ENCODE measurements at regions not wholly inside any gene's neighbourhood (a gene's known extent, or its start where the extent isn't known, plus 50 kb on each side); places are given as distances from the start of the nearest gene placed in this dataset.

DNA sequence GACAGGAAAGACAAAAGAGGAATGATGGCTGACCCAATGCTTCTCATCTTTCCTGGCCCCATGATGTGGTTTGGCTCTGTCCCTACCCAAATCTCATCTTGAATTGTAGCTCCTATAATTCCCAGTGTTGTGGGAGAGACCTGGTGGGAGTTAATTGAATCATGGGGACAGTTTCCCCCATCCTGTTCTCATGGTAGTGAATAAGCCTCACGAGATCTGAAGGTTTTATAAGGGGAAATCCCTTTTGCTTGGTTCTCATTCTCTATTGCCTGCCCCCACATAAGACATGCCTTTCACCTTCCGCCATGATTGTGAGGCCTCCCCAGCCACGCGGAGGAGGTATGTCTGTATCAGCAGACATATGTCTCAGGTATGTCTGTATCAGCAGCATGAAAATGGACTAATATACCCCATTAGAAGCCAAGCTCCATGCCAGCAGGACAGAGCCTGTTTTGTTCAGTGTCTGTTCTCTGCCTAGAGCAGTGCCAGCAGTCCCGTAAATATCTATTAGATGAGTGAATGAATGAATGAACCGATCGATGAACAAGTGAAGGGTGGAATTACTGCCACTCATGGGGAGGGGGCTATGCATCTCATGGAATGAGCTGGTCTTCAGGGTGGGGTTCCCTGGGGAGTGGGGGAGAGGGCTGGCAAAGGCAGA, 304.4 kb downstream of the SOX9 start:
- DNase-seq: no peak

DNA sequence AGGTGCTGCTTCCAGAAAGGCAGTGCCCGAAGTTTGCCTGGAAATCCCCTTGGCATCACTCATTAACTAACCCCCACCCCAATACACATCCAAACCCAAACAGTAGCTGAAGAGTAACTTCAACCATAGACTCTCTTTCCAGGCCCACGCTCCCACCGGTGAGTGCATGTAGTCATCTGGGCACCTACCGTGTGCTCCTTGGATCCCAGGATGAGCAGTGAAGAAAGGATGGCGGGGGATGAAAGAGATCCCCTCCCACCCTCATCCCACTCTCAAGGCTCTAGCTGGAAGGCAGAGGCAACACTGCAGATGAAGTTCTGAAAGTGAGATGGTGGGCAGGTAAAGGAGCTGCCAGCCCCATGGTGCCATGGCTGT, 305.0 kb downstream of the SOX9 start:
- DNase-seq: no peak

DNA sequence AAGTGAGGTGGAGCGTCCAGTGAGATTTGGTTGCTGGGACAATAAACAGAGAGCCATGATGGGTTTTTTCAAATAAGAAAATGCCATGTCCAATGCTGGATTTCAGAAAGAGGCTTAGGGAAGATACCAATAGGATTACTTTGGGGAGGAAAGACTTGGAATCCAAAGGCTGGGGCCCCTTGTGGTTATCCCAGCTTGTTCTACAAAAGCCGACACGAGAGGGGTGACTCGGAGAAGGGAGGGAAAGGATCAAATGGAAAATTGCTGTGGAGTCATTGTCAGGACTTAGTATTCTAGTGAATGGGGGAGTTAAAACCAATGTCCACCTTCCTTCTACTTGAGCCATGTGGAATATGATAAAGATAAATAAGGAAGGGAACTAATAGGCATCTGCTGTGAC, 305.5 kb downstream of the SOX9 start:
- DNase-seq: no peak

DNA sequence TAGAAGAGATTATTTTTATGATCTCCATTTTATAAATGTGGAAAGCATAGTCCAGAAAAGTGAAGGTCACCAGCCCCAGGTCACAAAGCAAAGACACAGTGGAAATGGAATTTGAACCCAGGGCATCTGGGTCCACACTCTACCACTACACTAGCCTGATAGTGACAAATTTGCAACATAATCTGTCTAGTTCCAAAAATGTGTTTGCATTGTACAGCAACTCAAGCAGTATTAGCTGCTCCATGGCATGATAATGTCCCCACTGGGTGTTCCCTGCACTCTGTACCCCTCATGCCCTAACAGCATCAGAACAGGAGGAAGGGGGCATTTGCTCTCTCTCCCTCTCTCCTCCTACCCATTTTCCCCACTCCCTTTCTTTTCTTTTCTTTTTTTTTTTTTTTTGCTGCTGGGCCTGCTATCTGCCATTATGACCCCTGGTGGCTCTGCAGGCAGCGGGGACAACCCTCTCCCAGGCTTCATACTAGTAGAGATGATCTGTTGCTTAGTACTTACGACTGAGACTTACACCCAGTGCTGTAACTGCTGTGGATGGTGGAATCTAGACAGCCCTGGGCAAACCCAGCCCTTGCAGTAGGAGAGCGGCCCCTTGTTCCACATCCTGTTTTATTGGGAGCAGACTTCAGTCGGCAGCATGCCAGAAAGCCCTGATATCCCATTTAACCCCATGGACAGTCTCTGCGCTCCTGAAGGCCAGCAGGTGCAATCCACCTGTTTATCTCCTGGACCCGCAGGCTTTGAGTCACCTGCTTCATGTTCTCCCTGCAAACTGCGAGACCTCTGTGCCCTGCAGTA, 306.3 kb downstream of the SOX9 start:
- no peak for DNase-seq

DNA sequence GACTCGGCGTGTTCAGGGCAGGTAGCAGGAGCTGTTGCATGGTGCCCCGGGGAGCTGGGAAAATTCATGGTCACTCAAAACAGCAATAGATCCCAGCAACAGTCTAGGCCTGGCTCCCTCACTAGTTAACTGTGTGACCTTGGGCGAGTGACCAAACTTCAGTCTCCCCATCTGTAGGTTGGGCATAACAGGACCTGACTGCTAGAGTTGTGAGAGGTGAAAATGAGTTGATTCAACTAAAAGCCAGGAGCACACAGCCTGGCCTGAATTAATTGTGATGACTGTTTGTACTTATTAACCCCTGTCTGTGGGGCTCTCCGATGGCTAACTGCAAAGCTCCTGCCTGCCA, 306.9 kb downstream of the SOX9 start:
- DNase-seq: no peak

DNA sequence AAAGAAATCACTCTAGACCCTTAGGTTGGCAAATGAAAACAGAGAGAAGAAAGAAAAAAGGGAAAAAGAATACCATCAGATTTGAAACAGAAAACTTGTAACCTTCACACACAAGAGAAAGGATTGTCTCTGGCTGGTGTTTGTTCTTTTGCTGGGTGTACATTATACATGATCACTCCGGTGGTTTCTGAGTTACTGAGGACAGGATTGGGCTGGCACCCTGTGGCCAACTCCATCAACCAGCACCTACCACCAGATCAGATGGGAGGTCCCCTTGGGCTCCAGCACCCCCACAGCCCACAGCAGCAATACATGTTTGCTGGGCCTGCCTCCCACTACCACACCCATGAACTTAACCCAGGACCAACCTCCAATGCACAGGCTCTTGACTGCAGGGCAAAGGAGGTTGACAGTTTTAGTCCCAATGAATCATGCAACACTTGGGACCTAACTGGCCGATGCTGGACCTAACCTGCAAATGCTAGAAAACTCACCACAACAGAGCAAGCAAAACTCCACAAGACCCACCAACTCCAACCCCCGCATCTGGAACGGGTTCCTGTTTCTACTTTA, 308.3 kb downstream of the SOX9 start:
- DNase-seq: no peak

DNA sequence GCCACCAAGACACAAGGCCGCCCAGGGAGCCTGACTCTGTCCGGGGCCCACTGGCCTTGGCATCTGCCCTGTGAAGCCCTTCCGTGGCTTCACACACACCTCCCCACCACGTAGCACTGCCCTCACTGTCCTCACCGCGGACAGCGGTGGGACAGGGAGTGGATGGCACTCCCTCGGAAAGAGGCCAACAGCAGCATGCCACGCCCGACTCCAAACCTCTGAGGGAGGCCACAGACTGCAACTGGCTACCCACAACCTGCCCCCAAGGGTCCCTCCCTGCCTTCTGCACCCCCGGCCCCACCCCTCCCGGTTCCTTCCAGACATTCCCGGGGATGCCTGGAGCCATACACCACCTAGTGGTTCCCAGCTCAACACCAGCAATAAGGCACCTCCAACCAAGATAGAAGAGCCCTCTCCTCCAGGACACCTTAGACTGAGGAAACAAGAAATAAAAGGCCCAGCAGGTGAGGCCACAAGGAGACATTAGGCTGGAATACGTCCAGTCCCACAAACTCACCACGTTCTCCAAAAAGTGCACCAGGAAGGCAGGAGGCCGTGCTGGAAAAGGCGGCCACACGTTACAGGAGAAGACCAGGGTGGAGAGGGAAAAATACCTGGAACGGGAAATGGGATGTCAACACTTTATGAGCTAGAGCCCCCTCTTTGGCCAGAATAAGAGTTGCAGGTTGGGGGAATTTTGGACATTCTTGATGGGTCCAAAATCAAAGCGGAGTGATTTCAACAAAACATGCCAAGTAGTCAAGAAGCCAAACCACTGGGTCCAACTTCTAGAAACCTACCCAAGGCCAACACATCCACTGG, 310.0 kb downstream of the SOX9 start:
- DNase-seq: no peak

DNA sequence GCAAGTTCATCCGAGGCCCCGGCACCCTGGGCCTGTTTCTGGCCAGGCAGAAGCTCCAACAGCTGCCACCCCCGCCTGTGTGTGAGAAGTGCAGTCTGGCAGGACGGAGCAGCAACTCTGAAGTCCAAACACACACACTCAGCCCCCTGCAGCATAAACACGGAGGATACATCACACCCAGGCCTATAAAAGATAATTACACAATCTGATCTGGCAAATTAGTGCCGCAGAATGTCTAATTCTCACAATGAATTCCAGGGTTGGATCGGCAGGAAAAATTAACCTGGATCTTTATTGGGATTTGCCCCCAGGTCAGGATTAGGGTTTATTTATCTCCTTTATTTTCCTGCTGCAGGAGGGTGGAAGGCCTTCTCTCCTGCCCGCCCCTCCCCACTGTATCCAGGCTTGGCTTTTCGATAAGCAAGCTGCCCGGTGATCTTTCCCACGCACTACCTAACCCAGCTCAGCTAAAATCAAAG, 311.4 kb downstream of the SOX9 start:
- no peak for DNase-seq

DNA sequence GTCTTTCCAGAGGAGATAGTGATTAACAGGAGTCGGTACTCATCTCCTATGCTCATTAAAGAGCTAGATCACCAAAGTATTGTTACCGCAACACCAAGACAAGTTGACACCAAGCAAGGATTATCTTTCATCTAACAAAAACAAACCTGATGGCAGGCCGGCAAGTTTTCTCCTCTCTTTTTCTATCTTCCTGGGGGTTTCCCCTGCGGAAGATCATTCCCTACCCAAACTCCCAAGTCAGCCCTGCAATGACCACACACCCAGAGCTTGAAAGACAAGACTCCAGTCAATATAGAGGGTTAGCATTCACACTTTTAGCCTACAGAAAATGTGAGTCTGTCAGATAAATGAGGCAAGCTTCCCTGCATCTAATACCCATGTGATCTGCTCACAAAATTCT, 312.1 kb downstream of the SOX9 start:
- DNase-seq: no peak

DNA sequence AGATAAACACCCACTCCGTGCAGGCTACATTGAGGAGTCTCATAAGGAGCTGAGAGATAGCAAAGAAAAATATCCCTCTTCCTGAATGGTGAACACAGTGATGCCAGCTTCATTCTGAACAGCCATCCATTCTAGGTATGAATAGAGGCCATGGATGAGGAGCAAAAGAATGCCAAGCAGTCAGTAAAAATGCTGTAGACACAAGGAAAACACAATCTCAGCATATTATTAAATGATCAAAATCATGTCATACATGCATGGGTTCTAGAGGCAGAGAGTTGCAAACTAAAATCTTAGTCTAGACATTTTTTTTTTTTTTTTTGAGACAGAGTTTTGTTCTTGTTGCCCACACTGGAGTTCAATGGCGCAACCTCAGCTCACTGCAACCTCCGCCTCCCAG, 313.0 kb downstream of the SOX9 start:
- DNase-seq: no peak

DNA sequence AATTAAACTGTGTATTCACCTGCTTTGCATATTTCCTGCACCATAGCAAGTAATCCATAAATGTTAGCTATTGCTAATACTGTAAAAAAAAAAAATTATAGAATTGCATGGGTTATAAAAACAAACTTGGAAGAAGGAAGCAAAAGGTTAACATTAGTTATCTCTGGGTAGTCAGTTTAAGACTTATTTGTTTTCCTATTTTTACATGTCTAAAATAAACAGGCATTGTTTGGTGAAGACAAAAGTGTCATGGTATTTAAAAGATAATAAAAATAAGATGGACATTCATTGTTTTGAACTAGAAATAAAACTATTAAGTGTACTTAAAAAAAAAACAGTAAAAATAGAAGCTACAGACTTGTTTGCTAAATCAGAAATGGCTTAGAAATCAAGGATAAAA, 313.8 kb downstream of the SOX9 start:
- no peak for DNase-seq

DNA sequence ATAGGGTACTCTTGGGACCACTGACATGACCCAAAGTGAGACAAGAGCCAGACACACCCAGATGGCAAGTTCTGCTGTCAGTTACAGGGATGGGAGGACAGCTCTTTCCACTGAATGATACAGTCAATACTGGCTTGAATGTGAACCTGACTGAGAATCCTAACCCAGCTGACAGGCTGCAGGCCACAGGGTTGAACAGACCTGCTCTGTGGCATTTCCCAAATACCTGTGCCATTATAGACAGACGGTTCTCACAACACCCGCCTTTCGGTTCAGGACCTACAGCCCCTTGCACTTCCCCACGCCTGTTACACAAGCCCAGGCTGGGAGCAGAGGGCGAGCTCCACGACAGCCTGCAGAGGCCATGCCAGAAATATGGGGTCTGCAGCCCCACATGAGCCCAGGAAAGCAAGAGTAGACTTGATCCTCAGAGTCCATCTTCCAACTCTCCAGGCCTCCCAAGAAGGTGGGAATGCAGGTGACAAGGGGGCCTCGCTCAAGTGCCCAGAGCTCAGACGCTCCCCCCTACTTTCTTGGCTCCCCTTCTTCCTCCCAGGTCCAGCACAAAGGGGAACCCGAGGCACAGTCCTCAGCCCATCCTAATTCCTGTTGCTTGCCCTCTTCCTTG, 314.3 kb downstream of the SOX9 start:
- DNase-seq: no peak

DNA sequence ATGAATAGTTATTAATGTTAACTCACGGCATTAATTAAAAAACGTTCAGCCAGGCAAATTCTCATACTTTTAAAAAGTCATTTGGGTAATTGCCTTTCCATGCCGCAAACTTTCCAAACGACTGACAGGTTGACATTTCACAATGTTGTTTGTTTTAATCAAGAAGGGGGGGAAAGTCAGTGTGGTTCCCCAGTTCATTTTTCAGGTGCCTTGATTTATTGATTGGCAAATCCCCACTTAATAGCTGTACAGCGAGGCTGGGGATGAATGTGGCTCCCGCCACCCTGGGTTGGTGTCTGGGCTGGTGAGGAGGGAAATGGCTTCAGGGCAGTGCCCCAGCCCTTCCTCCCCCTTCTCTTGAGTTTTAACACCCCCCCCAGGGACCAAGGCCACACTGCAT, 318.0 kb downstream of the SOX9 start:
- DNase-seq: no peak

DNA sequence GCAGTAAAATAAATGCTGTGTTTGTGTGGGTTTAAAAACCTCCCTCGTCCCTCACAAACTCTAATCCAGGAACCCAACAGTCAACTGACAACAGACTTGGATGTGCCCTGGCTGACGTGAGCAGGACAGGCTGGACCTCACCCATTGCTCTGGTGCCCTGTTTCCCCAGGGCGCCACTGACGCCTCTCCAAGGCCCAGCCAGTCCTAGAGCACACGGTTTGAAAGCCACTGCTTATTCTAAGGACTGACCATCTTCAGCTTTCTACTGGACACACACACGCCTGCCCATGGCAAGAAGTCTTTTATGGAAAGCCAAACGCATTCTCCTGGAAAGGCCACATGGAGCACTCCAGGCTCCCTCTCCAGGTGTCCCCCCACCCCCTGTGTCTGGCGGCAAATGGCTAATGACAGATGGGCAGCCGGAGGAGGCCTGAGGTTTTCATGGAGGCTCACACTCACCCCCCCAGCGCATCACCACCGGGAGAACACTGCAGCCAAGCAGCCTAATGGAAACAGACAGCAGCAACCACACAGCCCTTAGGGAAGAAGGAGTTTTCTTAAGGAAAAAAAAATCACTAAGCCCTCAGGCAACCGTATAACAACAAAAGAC, 319.2 kb downstream of the SOX9 start:
- no peak for DNase-seq

DNA sequence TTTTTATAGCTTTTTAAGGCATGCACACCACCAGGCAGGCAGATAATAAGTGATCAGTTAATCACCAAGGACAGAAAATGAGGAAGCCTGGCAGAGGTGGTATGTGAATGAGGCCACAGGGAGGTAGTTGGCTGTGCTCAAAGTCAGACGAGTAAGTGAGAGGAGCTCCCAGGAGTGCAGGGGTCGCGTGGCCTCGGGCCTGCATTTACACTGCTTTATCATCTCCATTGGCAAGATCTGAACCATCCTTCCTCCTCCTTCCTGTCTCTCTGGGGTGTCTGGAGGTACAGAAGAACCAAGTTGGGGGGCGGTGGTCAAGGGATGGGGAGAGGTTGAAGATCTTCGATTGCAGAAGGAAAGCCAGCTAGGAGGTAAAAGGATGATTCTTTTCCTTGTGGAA, 320.1 kb downstream of the SOX9 start:
- DNase-seq: no peak

DNA sequence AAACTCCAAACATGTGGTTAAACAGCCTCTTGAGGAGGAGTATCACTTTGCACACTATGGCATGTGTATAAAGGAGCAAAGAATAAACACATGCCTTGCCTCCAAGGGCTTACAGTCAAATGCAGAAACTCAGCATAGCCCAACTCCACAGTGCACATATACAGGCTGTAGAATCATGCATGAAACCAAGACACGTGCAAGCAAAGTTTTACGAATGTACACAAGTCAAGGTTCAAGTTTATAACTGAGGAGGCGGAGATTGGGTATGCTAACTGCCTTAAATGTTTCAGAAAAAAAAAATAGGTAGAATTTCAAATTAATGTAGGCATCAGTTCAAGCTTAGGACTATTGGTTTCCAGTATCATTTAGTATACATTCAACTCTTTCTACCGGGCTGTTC, 321.1 kb downstream of the SOX9 start:
- no peak for DNase-seq

DNA sequence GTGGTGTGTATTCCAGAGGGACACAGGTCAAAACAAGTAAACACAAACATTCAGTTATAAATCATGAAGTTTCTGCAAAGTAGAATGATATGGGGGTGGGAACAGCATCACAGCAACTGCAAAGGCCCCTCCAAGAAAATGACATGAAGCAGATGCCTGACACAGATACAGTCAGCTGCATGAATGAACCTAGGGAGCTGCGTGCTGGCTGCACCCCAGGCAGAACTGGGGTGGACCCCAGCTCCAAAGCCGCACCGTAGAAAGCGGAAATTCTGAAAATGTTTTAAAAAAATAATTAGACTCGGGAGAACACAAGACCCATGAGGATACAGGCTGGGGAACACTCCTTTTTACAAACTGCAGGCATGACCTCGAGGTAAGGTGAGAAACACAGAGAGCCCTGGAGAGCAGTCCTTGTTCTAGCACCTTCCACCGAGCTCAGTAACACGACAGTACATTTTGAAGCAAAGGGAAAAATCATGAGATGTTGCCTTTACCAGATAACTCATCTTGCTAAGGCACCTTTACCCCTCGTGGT, 323.8 kb downstream of the SOX9 start:
- no peak for DNase-seq

DNA sequence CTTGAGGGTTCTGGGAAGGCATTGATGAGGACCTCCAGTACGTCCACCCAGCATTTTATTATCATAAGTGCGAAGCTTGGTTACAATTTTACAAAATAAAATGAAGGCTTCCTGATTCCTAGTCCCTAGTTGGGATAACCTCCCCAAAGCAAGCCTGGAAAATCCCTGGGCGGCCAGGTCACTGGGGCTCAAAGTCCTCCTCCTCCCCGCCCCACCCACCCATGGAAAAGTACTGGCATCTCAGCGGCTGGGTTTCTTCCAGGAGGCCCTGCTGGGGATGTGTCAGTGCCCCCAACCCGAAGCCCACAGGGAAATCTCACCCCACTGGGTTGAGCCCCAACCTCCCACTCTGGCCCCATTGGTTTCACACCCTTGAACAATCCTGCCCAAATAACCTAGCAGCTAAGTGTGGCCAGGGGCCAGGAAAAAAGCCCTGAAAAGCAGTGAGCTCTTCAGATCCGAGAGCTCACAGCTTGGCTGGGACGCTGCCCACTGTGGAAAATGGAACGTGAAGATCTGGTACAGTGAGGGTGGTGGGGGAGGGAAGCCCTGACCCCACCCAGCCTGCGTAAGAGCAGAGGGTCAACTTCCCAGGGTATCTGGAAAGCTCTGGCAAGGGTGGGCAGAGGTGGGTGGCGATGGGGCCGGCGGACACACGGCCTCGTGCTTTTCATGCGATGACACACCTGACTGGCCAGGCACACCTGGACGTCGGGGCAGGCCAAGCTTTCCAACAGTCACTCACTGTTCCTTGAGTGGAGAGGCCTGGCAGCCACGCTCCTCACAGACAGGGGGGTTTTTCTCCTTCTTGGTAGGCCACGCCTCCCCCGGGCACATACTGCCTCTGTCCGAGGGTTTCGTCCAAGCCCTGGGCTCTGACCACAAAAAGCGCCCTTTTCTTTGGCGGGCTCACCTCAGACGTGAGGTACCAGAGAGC, 324.5 kb downstream of the SOX9 start:
- no peak for DNase-seq

DNA sequence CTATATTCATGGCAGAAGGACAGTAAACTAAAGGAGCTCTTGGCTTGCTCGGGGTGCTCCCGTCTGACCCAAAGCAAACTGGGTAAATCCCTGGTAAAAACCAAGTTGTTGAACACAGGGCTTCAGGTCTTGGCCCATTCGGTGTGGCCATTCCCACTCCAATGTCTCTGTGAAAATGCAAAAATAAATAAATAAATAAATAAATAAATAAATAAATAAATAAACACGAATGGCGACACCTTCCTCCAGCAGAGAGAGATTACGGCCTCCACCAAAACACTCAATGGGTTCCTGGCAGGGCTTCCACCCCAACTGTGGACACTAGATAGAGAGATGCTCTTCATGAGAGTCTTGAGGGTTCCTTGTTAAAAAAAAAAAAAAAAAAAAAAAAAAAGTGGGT, 325.3 kb downstream of the SOX9 start:
- no peak for DNase-seq

Measured in muscle of arm (tissue), 1 donor.